HL-60/S4 (cell line): ENCODE measurements at regions not wholly inside any gene's neighbourhood (a gene's known extent, or its start where the extent isn't known, plus 50 kb on each side); places are given as distances from the start of the nearest gene placed in this dataset.

ENCODE experiments used
- in situ Hi-C: fragments of 300-500 bp; cut with MboI; formaldehyde crosslinking; loops from 2 replicates; pipeline ENCODE4 v1.14.3; 2022; ENCODE audit warnings: low sequenced_read_pairs

DNA sequence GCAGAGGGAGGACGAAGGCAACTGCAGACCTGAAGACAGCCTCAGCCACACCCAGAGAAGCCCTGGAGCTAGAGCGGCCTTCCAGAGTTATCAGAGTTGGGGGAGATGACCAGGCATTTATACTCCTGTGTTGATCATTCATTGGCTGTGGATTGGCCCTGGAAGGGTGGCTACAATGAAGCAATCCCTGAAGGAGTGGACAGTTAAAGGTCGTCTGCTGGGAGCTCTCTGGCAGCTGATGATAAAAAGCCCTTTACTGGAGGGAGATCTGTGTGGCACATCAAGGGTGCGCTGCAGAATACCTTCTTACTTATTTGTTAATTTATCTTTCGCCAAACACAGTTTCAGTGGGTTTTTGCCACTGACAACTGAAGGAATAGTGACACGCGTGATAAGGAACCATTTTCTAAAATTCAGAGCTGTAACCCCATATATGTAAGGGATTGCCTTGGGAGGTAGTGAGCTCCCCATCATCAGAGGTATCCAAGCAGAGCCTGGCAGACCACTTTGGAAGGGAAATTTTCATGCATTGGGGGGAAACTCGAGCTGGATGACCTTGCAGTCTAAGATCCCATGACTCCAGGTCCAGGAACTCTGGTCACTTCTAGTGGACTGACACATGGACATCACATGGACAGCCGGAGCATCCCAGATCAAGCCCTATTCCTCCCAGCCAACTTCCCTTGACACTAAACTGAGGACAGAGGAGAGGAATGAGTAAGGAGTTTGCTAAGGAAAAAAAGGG, 126.4 kb upstream of the GADD45A start:
- in situ Hi-C loops: loop anchor here (10.0 kb wide), 2 partner anchors 116 to 206 kb away; no protein-coding TSS in a partner anchor

DNA sequence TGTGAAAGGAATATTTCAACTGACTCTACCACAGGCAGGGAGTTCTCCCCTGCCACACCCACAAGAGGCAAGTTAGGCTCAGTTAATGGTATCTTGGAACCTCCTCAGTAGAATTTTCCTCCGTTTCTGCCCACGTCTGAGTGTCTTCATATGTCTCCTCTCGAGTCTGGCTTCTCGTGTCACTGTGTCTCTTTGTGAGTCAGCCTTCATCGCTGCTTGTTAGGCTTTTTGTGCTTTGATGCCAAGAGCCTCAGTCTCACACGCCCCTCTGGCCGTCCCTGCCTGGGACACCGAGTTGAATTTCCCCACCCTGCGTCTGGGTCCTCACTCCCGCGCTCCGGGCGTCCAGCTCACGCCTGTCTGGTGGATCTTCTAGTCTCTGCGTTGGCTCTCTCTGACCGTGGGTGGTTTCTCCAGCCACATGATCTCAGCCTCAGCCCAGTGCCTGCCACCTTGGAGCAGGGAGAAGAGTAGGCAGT, 125.7 kb upstream of the GADD45A start:
- in situ Hi-C loops: loop anchor here (10.0 kb wide), 2 partner anchors 116 to 206 kb away; no protein-coding TSS in a partner anchor

DNA sequence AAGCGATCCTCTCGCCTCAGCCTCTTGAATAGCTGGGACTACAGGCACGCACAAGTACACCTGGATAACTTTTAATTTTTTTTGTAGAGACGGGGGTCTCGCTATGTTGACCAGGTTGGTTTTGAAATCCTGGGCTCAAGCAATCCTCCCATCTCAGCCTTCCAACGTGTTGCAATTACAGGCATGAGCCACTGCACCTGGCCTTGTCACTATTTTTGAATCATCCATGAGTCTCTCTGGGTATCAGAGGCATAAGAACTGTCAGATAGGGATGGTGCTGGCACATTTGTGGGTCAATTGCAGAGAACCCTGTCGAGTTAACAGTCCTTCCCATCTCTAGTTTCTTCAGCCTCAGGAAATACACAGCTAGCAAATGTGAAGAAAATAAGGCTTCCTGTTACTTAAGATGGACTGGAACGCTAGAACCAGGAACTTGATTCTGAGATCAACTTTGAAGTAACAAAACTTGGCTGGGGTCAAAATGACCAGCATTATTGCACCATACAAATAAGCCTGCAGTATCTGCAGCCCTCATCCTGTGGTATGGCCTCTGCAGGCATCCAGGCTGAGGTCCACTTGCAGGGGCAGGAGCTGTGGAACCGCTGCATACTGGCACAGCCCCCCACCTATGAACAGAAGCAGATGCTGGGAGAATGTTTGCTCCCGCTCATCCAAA, 124.3 kb upstream of the GADD45A start:
- in situ Hi-C loops: no loop called here

DNA sequence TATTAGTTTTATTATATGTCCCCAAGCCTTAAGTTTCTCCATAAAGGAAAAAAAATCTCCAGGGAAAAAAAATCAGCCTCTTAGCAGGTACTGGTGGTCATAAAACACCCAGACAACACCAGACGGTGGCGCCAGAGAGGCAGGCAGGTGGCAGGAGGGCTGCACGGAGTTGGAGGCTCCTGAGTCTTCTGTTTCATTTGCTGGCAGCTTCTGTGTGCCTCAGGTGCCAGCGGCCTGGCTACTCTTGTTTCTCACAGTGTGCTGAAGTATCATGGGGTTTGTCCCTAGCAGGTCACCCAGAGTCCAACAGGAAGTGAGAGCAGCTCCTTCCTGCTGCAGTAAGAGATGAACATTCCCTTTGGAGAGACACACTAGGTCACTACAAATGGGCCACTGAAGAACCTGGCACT, 123.3 kb upstream of the GADD45A start:
- in situ Hi-C loops: no loop called here

DNA sequence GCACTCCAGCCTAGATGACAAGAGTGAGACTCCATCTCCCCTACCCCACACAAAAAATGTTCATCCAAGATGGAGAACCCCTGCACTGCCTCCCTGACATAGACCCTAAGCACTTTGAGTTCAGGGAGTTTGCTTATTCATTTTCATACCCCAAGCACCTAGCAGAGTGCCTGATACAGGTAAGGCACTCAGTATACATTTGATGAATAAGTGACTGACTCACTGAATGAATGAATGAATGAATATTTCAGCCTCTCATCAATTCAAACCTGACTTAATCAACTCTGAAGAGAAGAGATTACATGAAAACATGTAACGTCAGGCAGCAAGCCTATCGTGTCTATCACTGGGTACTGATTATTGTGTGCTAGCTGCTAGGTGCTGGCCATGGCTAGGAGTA, 121.3 kb upstream of the GADD45A start:
- in situ Hi-C loops: no loop called here

DNA sequence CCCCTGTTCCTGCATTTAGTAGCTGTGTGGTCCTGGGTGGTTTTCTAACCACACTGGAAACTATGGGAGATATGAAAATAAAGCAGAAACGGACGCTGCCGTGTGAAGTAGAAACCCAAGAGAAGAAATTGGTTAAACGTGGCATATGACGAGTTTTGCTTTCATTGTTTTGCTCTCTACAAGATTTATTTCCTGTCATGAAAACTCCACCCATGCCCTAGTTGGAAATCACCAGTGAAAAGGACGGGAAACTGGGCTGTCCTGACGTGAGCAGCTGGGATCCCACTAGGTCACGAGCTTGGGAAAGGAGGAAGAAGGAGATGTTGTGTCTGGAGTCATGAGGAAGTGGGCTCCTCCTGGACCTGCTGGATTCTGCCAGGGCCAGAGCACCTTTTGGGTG, 120.8 kb upstream of the GADD45A start:
- in situ Hi-C loops: no loop called here

DNA sequence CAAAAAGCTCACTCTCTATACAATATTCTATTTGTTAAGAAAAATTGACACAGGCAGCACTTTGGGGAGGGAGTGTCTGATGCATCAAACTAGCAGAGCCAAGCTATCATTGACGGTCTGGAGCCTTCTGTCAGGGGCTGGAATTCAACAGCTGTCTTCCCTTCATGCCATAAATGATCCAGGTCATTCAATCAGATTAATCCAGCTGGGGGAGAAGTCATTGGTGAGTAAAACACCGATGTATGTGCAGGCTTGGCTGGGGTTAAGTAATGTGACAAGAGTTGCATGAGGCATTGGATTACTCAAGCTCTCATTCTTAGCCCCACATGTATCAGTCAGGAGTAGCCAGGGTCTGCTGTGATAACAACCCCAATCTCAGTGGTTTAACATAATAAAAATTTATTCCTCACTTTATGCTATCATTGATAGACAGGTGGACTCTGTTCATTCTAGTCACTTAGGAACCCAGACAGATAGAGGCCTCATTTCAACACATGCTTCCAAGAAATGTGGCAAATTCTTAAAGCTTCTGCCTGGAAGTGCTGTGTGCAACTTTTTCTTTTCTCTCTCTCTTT, 118.1 kb upstream of the GADD45A start:
- in situ Hi-C loops: no loop called here

DNA sequence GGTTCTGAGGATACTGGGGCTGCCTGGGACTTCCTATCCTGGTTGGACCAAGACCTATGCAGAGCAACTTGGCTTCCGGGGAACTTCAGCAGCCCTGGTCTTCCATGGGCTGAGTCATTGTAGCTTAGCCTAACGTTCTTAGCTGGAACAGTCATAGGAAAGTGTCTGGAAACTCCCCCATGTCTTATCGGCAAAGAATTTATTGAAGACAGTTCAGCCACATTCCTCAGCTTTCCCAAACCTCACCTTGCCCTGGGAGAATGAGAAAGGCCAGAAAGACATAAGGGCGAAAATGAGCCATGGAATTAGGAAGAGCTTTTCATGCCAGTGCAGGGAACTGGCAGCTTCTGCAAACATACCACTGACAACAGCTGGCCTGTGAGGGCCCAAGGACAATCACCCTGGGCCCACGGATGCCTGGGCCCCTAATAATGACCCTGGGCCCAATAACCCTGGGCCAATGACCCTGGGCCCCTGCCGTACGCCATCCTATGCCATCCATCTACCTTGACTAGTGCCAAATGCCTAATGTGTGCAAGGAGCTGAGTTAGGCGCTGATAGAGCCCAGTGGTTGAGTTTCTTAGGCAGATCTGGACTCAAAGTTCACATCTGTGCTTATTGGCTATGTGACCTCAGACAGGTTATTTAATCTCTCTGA, 114.4 kb upstream of the GADD45A start:
- in situ Hi-C loops: no loop called here

DNA sequence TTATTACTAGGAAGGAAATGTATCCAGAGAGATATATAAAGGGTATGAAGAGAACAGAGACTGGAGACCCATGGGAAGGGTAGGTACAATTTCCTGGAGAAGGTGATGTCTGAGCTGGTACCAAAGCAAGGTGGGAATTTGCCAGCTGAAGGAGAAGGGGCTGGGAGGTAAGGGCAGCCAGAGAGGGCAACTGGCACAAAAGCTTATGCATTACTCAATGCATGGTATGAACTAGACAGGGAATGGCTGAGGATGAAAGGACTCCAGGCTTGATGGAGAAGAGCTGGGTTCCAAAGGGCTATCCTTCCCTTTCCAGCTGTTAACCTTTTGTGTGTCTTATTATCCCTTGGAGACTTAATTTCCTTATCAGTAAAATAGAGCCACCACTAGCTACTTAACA, 113.6 kb upstream of the GADD45A start:
- in situ Hi-C loops: no loop called here

DNA sequence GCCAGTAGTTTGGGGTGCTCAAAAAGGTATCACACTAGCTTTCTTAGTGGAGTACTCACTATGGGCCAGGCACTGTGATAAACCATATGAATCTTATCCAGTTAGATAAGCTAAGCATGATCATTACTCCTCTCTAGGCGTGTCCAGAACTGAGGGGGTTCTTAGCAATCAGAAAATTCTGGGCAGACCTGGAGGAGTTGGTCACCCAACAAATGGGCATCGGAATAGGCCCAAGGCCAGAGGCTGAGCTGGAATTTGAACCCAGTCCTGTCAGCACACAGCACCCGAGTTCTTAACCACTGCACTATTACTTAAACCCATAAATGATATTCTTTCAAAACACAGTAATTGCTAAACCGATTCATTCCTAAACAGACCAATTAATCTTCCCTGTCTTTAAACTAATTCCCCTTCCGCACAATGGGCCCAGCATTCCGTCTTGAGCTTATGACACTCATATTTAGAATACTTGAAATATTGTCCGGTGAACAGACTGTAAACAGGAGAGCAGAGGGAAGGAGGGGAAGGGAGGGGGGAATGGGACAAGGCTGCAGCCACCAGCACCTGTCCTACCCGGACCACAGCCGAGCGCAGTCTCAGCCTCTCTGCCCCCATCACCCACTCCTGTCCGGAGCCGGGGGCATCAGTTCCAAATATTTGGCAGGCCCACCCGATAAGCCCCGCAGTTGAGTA, 113.0 kb upstream of the GADD45A start:
- in situ Hi-C loops: no loop called here

DNA sequence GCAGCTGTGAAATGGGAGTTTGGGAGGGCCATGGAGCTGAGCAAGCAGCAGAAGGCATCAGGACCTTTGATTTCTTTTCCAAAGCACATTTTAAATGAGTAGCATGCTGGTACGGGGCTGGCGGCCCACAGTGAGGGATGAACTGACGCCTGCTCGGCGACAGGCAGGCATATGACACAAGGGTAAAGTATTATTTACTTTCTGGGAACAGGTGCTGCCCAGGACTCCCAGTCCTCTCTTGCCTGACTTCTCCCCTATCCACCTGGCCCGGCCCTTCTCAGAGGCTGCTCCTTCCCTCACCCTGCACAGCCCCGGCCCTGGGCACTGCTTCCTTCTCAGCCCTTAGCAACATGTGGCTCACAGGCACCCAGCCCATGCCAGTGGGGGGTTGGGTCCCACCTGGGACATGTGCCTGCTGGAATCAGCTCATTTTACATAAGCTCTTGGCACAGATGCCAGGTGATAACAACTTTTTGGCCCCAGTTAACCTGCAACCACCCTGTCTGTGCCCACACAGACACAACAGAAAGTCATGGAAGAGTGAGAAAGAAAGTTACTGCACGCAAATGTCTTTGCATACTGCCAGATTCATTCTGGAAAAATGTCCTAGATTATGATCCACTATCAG, 112.3 kb upstream of the GADD45A start:
- in situ Hi-C loops: no loop called here

DNA sequence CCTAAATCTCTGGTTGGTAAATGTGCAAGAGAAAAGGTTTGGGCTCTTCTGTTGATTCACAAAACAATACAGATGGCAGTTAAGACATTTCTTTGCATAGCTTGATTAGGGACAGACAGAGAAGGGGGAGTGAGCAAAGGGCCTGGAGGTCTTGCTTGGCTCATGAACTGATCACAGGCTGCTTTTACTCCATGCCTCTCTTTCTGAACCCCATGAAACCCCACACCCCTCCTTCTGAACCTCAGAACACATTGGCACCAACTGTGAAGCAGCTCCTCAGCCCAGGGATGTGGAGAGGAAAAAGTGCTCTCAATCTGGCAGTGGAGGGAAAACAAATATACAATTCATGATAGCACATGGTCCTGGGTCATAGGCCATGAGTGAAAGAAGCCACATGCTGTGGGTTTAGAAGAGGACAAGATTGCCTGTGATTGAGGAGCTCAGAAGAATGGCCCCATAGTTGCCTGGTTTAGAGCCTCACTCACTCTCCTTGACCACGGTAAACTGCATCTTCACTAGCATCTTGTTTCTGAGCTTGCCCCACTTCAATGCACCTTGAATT, 111.6 kb upstream of the GADD45A start:
- in situ Hi-C loops: no loop called here

DNA sequence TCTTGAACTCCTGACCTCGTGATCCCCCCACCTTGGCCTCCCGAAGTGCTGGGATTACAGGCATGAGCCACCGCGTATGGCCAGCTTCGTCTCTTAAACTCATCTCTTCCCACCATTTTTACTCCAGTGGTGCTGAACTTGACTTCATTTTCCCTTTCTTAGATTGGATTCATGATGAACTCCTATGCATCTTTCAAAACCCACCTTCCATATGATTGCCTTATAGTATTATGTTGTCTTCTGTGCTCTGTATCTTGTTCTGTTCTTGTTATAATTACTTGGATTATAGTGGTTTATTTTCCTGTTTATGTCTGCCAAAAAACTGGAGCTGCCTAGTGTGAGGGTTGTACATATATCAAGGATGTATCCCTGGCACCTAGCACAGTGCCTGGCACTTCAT, 110.8 kb upstream of the GADD45A start:
- in situ Hi-C loops: no loop called here

DNA sequence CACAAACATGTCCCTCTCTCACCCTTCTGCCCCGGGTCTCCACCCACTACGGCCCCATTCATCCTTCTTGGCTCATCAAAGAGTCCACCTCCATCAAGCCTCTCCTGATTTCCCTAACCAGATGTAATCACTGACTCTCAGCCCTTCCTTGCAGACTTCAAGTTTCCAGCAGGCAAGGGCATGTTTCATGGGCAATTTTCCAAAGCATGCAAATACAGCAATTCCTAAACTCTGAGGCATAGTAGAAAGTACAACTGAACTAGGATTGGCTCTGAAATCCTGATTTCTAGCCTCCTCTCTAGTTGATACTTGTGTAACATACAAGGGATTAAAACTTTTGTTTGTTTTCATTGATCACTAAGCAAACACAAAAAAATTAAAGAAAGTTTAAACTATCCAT, 109.1 kb upstream of the GADD45A start:
- in situ Hi-C loops: no loop called here

DNA sequence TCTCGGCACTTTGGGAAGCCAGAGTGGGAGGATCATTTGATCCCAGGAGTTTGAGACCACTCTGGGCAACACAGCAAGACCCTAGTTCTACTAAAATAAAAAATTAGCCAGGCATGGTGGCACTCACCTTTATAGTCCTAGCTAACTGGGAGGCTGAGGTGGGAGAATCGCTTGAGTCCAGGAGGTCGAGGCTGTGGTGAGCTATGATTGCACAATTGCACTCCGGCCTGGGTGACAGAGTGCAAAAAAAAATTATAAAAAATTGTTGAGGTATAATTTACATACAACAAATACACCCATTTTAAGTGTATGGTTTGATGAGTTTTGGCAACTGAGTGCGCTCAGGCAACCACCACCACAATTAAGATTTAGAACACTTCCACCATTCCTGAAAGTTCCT, 108.5 kb upstream of the GADD45A start:
- in situ Hi-C loops: no loop called here

DNA sequence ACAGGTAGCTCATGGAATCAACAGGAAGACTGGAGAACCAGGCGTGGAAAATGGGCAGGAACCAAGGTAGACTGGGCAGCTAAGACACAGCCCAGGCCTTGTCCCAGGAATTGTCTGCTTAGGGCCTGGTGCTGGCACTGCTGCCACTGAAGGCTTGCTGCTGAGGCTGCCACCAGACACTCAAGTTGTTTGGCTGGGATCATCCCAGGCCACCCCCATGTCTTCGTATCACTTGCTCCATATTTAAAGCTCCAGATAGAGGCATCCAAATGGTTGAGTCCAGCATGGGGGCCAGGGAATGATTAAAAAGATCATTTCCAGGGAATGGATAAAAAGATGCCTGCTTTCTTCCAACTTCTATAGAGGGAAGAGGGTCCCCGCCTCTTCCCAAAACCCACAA, 107.4 kb upstream of the GADD45A start:
- in situ Hi-C loops: no loop called here

DNA sequence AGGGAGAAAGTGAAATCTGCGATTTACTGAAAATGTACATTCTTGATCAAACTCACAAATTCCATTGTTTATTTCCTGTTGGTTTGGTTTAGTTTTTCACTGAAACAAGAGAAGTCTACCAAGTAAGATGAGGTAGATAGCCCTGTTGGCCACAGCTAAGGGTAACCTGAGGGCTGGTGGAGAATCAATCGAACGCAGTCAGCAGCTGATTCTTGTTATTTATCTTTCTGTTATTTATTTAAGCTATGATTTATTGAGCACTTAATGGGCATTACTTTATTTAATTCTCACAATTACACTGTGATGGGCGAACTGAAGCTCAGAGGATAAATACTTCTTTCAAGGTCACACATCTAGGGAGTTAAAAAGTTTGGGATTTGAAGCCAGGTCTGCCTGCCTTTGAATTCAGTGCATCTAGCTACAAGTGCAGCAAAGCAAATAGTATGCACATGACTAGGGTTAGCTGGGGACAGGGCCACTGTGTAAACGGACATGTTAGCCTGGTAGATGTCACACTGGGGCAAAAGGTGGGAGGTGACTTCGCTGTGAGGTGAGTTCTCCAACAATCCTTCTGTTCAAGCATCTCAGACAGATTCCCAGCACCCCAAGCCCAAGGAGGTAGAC, 106.5 kb upstream of the GADD45A start:
- in situ Hi-C loops: no loop called here

DNA sequence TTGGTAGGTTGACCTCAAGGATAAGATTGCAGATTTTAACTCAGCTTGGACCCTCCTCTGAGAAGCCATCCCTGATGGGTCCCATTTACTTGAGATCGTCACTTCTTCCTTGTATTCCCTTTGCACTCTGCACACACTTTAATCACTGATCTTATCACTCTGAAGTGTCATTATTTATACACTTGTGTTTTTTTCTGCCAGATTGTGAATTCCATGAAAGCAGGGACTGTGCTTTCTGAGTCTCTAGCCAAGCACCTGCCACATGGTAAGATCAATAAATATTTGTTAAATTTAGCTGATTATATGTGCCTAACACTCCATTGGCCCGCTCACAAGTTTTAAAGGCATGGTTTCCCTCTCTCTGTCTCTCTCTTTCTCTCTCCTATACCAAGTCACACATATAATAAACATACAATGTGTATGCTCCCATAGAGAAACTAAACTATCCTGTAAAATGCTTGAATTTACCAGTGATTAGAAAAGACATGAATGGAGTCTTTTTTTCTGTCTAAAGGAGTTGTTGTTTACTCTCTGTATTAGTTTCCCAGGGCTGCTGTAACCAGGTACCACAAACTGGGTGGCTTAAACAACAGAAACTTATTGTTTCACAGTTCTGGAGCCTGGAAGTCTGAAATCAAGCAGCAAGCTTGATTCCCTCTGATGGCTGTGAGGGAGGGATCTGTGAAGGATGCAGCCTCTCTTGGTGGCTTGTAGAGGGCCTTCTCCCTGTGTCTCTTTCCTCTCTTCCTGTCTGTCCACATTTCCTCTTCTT, 105.2 kb upstream of the GADD45A start:
- in situ Hi-C loops: no loop called here
